Prostate gland (tissue), 2 donors: ENCODE measurements at regions not wholly inside any gene's neighbourhood (a gene's known extent, or its start where the extent isn't known, plus 50 kb on each side); places are given as distances from the start of the nearest gene placed in this dataset.

Source experiments
- POLR2A ChIP-seq: fragments of 450-650 bp; IDR thresholded peaks from one replicate; pipeline ENCODE4 v1.6.1; 2016; ENCODE audit warnings: antibody characterized with exemption, mild to moderate bottlenecking
- TF ChIP-seq, protein P1 (sequence below), 4 experiments: fragments of 200-600 bp in 2 of 4; fragments of 450-650 bp in 2 of 4; sonication (generic) in 2 of 4; IDR thresholded peaks; 1 replicate in 3 of 4; 2 replicates in 1 of 4; pipeline ENCODE4 v1.5.1; 2016 to 2019; ENCODE audit warnings: antibody characterized with exemption in 4 of 4, mild to moderate bottlenecking in 2 of 4, moderate library complexity in 2 of 4

DNA sequence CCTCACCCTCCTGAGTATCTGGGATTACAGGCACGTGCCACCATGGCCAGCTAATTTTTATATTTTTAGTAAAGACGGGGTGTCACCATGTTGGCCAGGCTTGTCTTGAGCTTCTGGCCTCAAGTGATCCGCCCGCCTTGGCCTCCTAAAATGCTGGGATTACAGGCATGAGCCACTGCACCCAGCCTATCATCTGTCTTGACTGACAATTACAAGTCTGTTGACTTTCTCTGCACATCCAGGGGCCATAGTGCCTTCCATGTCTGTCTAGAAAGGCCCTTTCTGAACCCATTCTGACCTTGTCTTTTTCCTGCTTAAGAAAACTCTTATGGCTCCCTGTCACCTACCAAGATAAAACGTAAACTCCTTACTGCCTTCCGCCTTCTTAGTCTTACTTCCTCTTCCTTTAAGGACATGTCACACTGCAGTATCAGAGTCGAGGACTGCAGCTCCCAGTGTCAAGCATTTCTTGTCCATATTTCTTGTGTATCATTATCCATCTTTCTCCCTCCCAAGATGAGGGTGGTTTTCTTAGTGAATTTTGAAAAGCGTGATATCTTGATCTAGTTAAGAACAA, 49.9 kb upstream of the SHB start:
- TF ChIP-seq, protein P1, sequence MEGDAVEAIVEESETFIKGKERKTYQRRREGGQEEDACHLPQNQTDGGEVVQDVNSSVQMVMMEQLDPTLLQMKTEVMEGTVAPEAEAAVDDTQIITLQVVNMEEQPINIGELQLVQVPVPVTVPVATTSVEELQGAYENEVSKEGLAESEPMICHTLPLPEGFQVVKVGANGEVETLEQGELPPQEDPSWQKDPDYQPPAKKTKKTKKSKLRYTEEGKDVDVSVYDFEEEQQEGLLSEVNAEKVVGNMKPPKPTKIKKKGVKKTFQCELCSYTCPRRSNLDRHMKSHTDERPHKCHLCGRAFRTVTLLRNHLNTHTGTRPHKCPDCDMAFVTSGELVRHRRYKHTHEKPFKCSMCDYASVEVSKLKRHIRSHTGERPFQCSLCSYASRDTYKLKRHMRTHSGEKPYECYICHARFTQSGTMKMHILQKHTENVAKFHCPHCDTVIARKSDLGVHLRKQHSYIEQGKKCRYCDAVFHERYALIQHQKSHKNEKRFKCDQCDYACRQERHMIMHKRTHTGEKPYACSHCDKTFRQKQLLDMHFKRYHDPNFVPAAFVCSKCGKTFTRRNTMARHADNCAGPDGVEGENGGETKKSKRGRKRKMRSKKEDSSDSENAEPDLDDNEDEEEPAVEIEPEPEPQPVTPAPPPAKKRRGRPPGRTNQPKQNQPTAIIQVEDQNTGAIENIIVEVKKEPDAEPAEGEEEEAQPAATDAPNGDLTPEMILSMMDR (IDR thresholded peaks at IDR 0.05): no peak
- no peak for TF ChIP-seq POLR2A
